HG03066 (cell line): ENCODE measurements at regions not wholly inside any gene's neighbourhood (a gene's known extent, or its start where the extent isn't known, plus 50 kb on each side); places are given as distances from the start of the nearest gene placed in this dataset.

Source experiments
- ATAC-seq: cut with Tn5 transposase; IDR thresholded peaks from one replicate; pipeline ENCODE4 v1.9.1; 2021; ENCODE audit warnings: low read depth; ENCODE audit not compliant: unreplicated experiment

DNA sequence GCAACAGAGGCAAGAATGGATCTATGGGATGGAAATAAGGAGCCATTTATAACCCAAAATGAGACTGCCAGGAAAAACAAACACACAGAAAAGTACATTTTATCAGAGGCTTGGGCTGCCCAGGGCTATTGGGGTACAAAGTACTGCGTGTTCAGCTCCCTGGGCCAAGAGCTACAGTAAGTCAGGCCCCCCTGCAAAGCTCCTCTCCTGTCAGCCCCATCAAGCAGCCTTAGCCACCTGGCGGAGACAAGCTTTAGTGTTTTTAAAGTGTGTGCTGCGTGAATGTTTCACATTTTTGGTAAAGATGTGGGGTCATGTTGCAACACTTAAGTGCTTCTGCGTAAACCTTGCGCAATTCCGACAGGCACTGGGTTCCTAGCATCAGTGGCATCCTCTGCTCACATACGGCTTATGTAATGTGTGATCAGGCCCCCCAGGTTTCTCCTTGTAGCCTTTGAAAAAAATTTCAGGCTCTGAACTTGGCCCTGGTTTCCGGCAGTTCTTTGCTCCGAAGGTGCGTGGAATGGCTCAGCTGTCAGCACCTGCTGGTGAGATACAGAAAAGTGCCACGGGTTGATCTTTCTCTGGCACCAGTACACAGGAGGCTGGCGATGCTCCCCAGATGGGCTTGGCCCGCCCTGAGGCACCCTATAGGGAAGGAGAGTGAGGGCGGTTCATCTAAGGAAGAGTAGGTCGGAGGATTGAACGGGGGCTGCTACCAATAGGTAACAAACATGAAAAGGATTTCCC lies 198.7 kb upstream of the EEA1 start:
- no peak for ATAC-seq

DNA sequence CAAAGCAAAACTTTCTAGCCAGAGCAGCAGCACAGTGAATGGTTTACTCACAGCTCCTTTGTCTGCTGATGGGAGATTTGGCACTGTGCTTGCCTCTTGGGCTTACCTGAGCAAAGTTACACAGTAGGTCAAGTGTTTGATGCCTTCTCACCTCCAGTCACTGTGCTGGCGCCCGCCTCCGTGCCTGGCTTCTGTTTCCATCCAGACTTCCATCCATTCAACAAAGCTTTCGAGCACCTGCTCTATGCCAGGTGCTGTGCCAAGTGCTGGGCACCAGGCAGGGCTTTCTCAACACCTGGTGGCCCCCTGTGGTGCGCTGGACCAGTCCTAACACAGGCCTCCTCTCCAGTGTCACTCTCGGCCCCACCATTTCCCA lies 199.2 kb upstream of the EEA1 start:
- no peak for ATAC-seq

DNA sequence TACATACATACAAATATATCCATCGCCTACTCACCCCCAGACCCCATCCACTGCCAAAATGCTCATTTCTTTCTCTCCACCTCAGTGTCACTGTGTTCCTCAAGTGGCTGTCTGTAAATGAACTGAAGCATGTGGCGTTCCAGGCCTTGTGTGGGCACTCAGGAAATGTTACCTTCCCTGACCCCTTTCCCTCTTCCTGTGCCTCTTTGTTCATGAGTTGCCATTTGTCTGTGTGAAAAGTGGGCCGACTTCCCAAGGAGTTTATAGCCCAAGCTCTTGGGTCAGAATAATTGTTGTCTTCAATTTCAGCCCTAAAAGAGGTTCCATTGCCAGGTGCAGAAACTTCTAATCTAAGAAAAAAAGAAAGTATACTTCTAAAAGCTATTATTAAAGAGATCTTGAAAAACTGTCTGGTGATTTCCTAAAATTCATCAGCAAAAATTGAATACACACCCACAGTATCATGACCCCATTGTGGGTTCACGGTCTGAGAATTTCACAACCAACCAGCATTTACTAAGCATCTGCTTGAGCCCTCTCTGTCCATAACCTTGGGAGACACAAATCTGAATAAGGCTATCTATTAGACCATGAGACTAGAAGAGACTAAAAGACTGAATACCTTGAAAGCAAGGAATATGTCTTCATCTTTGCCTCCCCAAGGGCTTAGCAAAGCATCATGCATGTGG lies 201.4 kb upstream of the EEA1 start:
- ATAC-seq: no peak

DNA sequence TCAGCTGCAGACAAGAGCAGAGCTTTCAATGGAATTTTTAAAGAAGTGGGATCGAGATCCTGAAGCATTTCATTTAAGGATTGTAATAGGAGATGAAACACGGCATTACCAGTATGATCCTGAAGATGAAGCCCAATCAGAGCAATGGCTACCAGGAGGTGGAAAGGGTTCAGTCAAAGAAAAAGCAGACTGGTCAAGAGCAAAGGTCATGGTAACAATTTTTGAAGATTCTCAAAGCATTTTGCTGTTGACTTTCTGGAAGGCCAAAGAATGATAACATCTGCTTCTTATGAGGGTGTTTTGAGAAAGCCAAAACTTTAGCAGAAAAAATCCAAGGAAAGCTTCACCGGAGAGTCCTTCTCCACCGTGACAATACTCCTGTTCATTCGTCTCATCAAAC lies 204.3 kb upstream of the EEA1 start:
- ATAC-seq: no peak

DNA sequence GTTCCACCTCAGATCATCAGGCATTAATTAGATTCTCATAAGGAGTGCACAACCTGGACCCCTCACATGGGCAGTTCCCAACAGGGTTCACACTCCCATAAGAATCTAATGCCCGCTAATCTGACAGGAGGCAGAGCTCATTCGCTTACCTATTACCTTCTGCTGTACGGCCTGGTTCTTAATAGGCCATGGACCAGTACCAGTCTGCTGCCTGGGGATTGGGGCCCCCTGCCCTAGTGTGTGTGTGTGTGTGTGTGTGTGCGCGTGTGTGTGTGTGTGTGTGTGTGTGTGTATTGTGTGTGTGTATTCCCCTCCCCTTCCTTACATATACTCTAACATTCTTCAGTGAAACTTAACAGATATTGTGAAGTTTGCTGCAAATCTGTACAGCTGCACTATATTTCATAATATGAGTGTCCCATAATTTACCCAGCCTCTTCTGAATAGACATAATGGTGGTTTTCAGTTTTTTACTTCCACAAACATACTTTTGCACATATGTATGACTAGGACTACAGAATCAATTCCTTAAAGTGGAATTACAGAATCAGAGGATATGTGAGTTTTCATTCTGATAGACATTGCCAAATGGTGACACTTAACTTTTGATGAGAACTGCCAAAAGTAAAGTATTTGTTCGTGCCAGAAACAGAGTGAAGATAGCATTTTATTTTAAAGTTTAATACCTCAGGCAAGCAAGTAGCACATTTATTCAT lies 205.2 kb upstream of the EEA1 start:
- ATAC-seq: no peak

DNA sequence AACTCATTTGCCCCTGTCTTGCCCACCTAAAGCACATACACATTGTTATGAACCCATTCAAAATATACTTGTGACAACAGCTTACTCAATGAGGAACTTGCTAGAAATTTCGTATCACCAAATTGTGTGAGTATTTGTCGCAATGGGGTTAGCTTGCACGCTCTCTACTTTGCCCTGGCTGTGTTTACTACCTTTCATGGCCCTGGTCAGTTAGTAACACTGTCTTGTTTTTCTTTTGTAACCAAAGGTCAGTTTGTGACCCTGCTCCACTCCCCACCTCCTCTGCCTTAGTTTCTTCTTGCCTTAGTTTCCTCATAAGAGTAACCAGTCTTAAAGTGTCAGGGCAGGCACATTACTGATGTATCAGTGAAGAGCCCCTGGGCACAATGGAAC lies 205.8 kb upstream of the EEA1 start:
- ATAC-seq: no peak

DNA sequence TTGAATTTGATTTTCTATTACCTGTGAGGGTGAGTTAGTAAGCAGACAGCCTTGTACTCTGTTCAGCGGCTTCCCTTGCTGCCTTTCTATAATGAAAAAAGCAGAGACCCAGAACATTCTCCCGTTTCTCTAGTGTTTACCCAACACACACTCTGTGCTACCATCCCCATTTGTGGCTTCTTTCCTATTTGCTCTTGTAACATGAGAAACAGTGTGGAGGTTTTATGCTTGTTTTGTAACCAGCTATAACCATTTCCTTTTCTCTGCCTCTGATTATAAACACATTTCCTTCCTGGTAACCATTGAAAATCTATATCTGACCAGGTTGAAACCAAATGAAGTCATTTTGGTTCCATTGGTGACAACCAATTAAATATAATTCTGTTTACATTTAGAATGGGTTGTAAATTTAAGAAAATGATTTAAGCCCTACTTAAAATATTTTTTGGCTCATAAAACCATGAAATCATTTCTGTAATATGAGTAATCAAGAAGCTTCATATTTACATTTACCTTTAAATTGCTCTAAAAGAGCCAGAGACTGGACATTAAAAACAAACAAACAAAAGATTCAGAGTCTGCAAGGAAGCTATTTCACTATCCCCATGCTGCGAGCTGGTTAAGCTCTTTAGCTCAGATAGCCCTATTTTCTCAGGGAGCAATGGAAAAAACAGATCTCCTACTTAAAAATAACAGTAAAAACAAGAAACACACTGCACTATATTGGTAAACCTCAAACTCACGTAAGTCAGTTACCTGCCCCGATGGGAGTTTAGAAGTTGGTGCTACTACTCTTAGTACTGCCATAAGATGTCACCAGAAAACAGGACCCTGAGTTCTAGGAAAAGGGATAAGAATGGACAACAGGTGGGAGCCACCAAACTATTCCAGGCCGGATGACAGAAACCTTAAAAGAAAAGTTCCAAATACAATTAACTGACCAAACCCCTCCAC lies 206.5 kb upstream of the EEA1 start:
- ATAC-seq: no peak

DNA sequence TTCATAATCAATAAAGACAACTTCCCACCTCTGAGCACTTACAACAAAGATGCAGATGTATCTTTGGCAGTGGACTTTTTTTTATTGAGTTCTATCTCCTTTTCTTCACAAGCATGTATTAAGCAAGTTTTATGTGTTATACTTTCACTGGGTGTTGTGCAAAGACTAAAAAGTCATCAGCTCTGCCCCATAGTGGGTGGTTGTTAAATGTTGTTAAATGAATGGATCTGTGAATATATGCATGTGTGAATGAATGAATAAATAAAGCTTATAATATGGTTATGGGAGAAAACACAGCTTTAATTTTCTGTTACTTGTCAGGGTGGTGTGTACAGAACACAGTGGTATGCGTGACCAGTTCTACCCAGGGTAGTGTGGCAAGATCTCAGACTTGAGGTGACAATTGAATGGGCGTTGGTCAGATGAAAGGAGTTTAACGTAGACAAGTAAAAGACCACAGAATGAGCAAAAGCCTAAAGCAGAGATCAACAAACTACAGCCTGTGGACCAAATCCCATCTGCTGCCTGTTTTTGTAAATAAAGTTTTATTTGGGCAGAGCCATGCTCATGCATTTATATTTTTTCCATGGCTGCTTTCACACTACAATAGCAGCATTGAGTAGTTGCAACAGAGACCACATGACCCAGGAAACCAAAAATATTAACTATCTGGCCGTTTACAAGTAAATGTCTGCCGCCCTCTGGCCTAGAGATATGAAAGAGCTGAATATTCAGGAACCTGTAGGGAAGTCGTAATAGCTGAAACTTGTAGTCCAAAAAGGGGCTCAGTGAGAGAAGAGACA lies 207.4 kb upstream of the EEA1 start:
- ATAC-seq: no peak

DNA sequence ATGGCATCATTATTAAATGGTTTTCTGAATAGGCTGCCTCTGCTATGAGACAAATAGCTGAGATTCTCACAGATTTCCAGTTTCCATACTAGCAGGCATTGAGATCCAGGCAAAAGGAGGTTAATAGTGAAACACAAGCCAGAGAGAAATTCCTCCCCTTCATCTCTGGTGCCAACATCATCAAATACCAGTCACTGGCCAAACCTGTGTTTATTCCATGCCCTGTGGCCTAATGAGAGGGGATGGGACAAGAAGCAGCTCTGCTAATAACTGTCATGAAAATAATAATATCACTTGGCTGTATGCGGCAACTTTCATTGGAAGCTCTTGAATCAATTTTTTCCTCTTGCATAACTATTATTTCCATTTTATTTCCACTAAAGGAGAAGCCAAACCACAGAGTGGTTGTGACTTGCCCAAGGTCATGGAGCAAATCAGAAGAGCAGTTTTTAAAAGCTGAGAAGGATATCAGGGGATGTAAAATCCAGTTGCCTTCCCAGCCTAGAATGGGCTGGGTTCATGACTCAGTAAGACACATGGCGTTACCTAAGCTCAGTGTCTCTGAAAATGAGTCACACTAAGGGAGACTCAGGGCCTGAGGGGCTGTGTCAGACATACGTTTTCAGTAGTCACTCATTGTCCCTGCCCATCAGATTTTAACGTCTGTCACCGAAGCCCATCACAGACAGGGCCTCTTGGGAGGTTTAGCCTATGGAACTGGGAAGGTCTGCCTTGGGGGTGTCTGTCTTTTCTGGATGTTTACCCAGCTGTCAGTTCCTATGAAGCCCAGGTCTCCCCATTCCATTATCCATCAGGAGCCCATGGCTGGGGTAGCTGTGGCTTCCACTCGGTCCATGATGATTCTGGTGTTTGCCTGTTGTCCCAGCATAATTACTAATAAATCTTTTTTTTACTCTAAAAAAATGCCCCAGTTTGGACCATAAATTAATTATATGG lies 208.8 kb upstream of the EEA1 start:
- ATAC-seq: no peak

DNA sequence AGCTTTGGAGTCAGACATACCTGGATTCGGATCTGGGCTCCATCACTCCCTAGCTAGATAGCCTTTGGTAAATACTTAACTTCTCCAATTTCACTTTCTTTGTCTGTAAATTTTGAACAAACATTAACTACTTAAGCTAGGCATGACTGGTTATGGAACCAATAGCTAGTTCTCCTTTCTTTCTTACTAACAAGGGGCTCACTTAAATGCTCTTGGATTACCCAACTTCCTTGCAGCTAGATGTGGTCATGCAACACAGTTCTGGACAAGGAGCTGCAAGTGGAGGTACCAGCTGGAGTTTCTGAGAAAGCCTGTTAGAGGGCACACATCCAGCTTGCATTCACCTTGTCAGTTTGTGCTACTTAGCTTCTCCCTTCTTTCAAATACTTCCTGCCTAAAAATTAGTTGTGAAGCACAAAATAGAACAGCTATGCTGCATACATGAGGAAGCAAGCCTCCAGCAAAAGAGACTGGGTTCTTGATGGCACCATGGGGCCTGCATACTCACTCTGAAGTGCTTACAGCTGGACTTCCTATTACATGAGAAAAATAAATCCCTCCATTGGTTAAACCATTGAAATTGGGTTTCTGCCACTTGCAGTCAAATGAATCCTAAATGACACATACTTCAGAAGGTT lies 210.1 kb upstream of the EEA1 start:
- peak; percentile 52 for ATAC-seq

DNA sequence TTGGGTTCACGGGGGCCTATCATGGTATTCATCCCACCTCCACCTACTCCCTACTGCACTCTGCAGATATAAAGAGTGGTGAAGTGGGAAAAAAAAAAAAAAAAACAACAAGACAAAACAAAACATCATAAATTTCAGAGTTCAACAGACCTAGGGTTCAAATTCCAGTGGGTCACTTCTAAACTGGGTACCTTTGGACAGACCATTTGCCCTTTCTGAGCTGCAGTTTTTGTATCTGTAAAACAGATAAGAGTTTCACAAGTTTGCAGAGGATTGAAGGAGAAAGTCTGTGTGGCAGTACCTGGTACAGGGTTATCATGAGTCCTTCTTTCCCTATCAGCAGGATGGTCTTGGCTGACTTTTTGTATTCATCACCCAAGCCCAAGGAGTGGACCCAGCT lies 211.2 kb upstream of the EEA1 start:
- ATAC-seq: no peak

DNA sequence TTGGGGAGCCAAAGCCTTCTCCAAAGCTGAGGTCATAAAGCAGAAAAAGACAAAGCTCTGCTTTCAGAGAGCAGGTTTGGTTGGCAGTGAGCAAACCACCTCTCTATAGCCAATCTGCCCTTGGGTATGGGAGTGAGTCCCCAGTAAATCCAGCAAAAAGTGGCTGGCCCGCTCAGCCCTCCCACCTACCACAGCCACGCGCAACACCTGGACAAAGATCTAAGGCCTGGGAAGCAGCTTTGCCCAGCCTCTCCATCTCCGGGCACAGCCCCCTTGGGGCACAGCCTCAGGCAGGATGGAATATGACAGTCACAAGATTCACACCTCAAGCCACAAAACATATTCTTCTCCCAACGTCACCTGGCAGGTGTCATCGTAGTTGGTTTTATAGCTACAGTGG lies 211.7 kb upstream of the EEA1 start:
- ATAC-seq: no peak

DNA sequence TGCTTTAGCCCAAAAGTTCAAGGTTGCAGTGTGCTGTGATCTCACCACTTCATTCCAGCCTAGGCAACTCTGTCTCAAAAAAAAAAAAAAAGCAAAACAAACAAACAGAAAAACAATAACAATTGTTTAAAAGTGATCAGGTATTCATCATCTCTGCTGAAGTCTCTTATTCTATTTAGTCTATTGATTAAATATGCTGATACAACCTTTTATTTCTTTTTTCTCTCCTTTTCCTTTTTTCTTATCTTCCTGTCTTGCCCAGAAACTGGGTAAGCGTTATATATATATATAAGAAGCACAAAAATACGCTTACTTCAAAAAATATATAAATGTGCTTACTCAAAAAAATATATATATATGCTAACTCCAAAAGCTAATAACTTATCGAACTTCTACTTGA lies 213.8 kb upstream of the EEA1 start:
- ATAC-seq: no peak

DNA sequence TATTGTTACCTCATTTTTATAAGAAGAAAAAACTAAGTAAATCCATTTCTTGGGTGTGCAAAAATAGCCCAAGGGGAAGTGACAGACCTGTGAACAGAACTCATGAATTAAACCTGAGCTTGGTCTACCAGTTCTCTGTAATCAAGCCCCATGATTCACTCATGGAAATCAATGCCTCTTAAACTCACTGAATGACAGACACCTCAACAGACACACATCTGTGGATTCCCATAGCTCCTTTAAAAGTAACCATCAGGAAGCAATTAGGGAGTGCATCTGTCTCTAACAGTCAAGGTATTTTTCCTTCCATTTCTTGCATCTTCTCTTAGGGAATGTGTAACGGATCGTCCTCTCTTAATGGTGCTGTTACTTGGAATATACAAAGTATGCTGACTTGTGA lies 215.0 kb upstream of the EEA1 start:
- no peak for ATAC-seq

DNA sequence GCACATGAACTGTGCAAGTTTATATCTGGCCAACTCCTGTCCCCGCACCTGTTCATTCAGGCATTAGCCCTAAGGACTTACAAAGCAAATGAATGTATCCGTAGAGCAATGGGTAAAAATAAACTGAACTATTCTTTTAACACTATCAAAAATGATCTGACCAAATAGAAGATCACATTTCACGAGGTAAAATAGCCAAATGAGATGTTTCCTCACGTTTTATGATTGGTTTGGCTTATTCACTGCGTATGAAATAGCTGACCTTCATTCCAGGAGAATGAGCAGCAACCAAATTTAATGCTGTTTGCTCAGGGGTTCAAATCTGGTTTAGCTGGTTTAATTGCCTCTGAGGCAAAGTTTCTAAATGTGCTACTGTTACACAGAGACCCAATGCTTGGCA lies 216.0 kb upstream of the EEA1 start:
- no peak for ATAC-seq

DNA sequence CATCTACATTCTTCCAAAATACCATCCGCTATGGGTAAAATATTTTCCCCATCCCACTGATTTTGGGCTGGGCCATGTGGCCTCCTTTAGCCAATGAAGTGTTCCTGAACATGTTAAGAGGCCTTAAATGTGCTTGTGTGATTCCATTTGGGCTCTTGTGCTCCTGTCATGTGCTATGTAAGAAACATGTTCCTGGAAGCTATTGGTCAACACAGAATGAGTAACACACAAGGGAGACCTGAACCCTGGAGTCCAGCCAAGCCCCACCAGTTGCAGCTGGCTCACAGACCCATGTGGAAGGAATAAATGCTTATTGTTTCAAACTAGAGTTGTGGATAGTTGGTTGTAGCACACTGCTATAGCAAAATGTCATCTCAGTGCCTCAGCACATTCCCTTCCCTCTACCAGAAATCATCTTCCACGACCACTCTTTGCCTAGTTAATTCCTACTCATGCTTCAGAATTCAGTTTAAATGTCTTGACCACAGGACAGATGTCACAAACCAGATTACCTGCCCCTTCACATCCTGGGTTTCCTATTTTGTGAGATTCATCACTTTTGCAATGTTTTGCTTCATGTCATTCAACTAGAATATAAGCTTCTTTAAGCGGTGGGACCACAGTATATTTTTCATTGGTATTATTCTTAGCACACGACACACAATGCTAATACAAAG lies 217.3 kb upstream of the EEA1 start:
- ATAC-seq: no peak

DNA sequence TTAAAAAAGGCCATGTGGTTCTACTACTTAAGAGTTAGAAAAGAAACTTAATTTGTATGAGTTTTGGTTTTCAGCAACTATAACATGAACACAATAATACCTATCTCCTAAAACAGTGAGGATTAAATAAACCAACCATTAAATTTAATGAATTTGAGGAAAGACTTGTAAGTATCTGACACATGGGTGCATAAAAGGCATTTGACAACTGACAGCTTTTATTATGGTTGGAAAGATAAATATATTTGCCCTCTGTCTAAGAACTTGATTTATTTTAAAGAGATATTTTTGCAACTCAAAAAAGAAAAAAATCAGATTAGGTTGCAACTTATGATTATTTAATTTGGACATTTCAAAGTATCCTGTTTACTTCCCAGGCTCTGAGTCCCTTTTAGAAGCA lies 217.9 kb upstream of the EEA1 start:
- ATAC-seq: no peak

DNA sequence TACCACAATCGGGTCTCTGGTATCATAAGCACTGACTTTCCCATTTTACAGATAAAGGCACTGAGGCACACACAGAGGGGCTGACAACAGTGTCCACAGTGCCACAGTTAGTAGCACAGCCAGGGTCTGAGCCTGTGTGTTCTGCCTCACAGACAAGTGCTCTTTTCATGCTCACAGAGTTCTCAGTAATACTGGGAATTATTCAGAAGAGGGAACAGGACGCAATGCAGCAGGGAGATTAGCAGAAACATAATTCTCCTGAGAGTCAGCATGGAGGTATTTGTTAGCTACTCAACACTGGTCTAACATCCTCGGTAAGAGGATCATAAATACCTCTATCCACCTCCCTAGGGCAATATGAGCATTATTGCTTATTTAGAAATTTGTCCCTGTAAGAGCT lies 219.3 kb upstream of the EEA1 start:
- ATAC-seq: no peak
